Kidney epithelial cell (primary cell): ENCODE measurements at regions not wholly inside any gene's neighbourhood (a gene's known extent, or its start where the extent isn't known, plus 50 kb on each side); places are given as distances from the start of the nearest gene placed in this dataset.

Experiments used
- DNase-seq: peaks from one replicate; pipeline ENCODE4 v3.0.0-alpha.2; 2010; ENCODE audit warnings: low read depth
- H3K27me3 ChIP-seq: 2 replicates; pipeline ENCODE4 v1.6.0; 2011; ENCODE audit warnings: low read length; ENCODE audit not compliant: control insufficient read depth, insufficient read depth
- H3K36me3 ChIP-seq: 2 replicates; pipeline ENCODE4 v1.5.1; 2011; ENCODE audit warnings: low read length; ENCODE audit not compliant: control insufficient read depth, insufficient read depth
- H3K4me3 ChIP-seq: 2 replicates; pipeline ENCODE4 v1.5.1; 2011; ENCODE audit warnings: low read depth, mild to moderate bottlenecking, control low read depth, low read length
- TF ChIP-seq, protein P1 (sequence below): IDR thresholded peaks from 2 replicates; pipeline ENCODE4 v1.5.1; 2011; ENCODE audit warnings: mild to moderate bottlenecking, moderate library complexity, low read length, control low read depth, inconsistent platforms; ENCODE audit not compliant: insufficient read depth, poor library complexity, severe bottlenecking

DNA sequence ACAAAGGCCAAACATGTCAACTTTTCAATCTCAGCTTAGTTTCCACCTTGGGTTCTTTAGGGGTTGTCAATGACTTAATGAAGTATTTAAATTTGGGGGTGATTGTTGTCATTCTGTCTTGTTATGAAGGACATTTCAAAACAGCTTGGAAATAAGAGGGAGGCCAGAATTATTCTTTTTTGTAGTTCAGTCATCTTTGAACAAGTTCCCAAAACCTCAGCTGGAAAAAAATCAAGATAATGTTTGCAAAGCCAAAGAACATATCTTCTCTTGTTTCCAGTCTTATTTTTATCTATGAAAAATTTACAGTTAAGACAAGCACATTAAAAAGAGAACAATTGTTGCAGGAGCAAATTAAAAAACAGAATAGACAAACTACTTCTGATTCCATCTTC is 612.8 kb downstream of the INSC start:
- Histone ChIP-seq H3K4me3 (no peak overlapping the region), H3K27me3 (no peaks in the 10 kb centered on the region), H3K36me3 (no peaks in the 10 kb centered on the region)
- DNase-seq: no peak
- TF ChIP-seq, protein P1, sequence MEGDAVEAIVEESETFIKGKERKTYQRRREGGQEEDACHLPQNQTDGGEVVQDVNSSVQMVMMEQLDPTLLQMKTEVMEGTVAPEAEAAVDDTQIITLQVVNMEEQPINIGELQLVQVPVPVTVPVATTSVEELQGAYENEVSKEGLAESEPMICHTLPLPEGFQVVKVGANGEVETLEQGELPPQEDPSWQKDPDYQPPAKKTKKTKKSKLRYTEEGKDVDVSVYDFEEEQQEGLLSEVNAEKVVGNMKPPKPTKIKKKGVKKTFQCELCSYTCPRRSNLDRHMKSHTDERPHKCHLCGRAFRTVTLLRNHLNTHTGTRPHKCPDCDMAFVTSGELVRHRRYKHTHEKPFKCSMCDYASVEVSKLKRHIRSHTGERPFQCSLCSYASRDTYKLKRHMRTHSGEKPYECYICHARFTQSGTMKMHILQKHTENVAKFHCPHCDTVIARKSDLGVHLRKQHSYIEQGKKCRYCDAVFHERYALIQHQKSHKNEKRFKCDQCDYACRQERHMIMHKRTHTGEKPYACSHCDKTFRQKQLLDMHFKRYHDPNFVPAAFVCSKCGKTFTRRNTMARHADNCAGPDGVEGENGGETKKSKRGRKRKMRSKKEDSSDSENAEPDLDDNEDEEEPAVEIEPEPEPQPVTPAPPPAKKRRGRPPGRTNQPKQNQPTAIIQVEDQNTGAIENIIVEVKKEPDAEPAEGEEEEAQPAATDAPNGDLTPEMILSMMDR: no peak

DNA sequence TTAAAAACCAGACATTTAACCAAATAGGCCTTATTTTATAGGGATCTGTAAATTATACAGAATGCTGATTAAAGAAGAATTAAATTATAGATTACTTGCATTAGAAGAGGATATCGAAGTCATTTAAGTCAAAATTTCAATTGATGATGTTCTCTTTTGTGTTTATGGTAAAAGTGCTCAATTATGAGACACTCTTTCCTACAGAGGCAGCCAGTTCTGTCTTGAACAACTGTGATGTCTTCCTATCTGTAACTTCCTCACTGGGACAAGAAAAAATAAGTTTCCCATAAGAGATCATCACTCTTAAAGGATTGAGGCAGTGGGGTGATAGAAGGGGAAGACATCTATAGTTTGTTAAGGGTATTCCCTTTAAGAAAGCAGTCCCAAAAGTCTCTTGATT is 613.5 kb downstream of the INSC start:
- Histone ChIP-seq H3K27me3 (no peaks in the 10 kb centered on the region), H3K4me3 (no peak overlapping the region), H3K36me3 (no peaks in the 10 kb centered on the region)
- no peak for DNase-seq
- TF ChIP-seq, protein P1: no peak

DNA sequence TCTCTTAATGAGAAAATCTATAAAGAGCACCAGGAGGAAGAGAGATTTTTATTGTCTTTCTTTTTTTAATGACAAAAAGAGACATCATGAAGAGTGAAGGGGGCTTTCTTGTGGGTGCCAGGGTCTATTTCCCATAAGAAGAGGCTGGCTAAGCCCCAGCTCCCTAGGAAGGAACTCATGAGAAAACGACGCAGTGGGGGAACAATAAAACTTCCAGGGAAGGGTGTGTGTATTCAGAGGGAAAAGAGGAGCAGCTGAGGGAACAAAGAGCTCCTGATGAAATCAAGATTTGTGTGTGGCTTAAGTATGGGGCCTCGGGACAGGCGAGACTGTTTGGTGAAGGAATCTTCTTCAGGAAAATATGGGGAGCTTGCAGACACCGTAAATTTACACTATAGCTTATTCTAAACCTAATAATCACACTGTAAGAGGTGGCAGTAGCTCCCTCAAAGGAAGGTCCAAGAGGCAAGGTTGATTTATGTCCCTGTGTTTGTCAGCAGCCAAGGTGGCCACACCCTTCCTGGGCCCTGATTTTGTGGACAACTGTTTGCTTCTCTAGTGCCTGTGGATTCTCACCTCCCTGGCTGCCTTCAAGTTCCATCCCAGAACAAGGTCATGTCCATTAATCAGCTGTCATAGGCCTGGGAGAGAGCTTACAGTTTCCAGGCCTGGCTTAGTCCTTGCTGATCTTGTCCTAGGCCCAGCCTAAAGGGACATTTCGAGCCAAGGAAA is 615.7 kb downstream of the INSC start:
- TF ChIP-seq, protein P1: no peak
- DNase-seq: no peak
- Histone ChIP-seq H3K27me3 (no peaks in the 10 kb centered on the region), H3K36me3 (no peaks in the 10 kb centered on the region), H3K4me3 (no peak overlapping the region)

DNA sequence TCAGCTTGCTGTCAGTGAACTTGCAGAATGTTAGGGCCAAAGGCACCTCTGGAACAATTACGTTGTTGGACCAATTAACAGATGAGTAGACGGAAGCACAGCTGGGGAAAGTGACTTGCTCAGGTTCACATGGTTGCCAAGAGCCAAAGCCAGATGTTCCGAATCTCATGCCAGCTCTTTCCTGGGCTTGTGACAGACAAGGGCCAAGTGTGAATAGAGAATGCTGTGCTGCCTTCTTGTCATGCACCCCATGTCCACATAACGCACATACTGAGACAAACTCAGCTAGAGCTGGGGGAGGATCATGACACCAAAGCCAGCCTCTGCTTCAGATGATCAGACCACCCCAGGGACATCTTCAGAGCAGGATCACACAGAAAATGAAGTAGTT is 616.3 kb downstream of the INSC start:
- H3K36me3 ChIP-seq: no peaks in the 10 kb centered on the region
- H3K4me3 ChIP-seq: no peak overlapping the region
- no peaks in the 10 kb centered on the region for H3K27me3 ChIP-seq
- TF ChIP-seq, protein P1: no peak
- no peak for DNase-seq

DNA sequence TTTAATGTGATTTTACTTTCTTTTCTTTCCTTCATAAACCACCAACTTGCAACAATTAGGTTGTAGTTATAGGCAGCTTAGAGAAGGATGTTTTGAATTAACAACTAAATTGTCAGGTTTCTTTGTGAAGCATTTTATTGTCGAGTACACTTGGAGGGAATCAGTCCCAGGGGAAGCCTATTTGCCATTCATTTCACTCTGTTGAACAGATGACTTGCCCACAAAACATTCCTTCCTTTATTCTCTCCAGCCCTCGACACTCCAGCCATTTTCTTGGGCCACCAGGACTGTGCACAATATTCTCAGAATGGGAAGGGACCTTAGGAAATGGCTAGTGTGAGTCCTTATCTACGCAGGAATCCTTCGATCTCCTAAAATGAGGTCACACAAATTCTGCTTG is 620.6 kb downstream of the SOX6 start:
- Histone ChIP-seq H3K4me3 (no peak overlapping the region), H3K27me3 (no peaks in the 10 kb centered on the region), H3K36me3 (no peaks in the 10 kb centered on the region)
- no peak for DNase-seq
- TF ChIP-seq, protein P1: no peak

DNA sequence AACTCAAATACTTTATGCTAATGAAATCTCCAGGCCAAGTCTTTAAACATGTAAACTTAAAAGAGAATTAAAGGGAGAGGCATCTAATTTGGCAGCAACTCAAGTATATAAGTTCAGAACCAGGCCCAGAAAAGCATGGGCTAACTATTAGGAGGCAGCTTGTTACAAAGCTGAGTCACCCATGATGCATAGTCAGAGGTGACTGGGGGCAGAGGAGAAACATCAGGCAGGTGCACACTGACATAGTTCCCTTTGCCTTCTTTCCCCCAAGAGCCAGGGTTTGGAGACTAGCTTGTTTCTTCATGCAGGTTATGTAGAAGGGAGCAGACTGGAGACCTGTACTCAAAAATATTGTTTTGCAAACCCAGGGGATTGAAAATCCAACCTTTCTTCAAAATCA is 619.0 kb downstream of the SOX6 start:
- Histone ChIP-seq H3K27me3 (no peaks in the 10 kb centered on the region), H3K4me3 (no peak overlapping the region), H3K36me3 (no peaks in the 10 kb centered on the region)
- peak; percentile 23 for DNase-seq
- TF ChIP-seq, protein P1: no peak
